WTC11 (cell line): ENCODE measurements at regions not wholly inside any gene's neighbourhood (a gene's known extent, or its start where the extent isn't known, plus 50 kb on each side); places are given as distances from the start of the nearest gene placed in this dataset.

Experiments used
- ATAC-seq: fragments of 200-7000 bp; cut with Tn5 transposase; 2 replicates; pipeline ENCODE4 v1.10.0; 2021; ENCODE audit warnings: mild to moderate bottlenecking, moderate library complexity
- CTCF ChIA-PET: fragments of 300-600 bp; sonication (Branson Sonifier 250); formaldehyde crosslinking; loops from one replicate; lab custom pipeline; 2021; ENCODE audit warnings: antibody characterized with exemption; lab: Charles Lee
- POLR2A ChIA-PET: fragments of 350-600 bp; sonication (Branson Sonifier 250); formaldehyde crosslinking; loops from one replicate; lab custom pipeline; 2021; ENCODE audit warnings: antibody characterized with exemption; lab: Charles Lee
- DNase-seq: peaks from one replicate; pipeline ENCODE4 v3.0.0; 2021; ENCODE audit warnings: low spot score
- H3K27ac Mint-ChIP-seq: 2 replicates; pipeline ENCODE4 v1.8.0; 2021; ENCODE audit warnings: mixed read lengths
- H3K27me3 Mint-ChIP-seq: 2 replicates; pipeline ENCODE4 v1.8.0; 2021; ENCODE audit warnings: low read depth, mild to moderate bottlenecking, moderate library complexity, mixed read lengths
- H3K36me3 Mint-ChIP-seq: 2 replicates; pipeline ENCODE4 v1.8.0; 2021; ENCODE audit warnings: mixed read lengths
- H3K4me1 Mint-ChIP-seq: 2 replicates; pipeline ENCODE4 v1.8.0; 2022; ENCODE audit warnings: mixed read lengths
- H3K4me3 Mint-ChIP-seq: 2 replicates; pipeline ENCODE4 v1.8.0; 2021; ENCODE audit warnings: mild to moderate bottlenecking, moderate library complexity, mixed read lengths
- H3K9me3 Mint-ChIP-seq: 2 replicates; pipeline ENCODE4 v1.8.0; 2021; ENCODE audit warnings: mixed read lengths
- ARID4B ChIP-seq: sonication (generic); formaldehyde crosslinking; IDR thresholded peaks from 2 replicates; pipeline ENCODE4 v1.8.0; 2023; ENCODE audit warnings: missing genetic modification reagents, mild to moderate bottlenecking, borderline replicate concordance
- CTCF ChIP-seq: fragments of 200-600 bp; IDR thresholded peaks from 2 replicates; pipeline ENCODE4 v1.8.0; 2022; ENCODE audit warnings: antibody characterized with exemption
- EMX1 ChIP-seq: fragments of 250-450 bp; sonication (Bioruptor Pico); IDR thresholded peaks from 2 replicates; pipeline ENCODE4 v1.8.0; 2021; ENCODE audit warnings: mild to moderate bottlenecking
- ESRRA ChIP-seq: sonication (generic); formaldehyde crosslinking; IDR thresholded peaks from 2 replicates; pipeline ENCODE4 v1.8.1; 2022; ENCODE audit warnings: mild to moderate bottlenecking, missing genetic modification reagents, borderline replicate concordance
- FOXJ3 ChIP-seq: sonication (generic); formaldehyde crosslinking; IDR thresholded peaks from 2 replicates; pipeline ENCODE4 v1.9.0; 2021; ENCODE audit warnings: missing genetic modification reagents, mild to moderate bottlenecking, borderline replicate concordance
- GABPB1 ChIP-seq: sonication (generic); formaldehyde crosslinking; IDR thresholded peaks from 2 replicates; pipeline ENCODE4 v1.8.1; 2023; ENCODE audit warnings: mild to moderate bottlenecking, missing genetic modification reagents
- HMGXB4 ChIP-seq: sonication (generic); formaldehyde crosslinking; IDR thresholded peaks from 2 replicates; pipeline ENCODE4 v1.8.1; 2023; ENCODE audit warnings: mild to moderate bottlenecking, moderate library complexity, missing genetic modification reagents
- IRF2 ChIP-seq: sonication (generic); formaldehyde crosslinking; IDR thresholded peaks from 2 replicates; pipeline ENCODE4 v1.8.0; 2022; ENCODE audit warnings: low read depth, missing genetic modification reagents, borderline replicate concordance
- MAX ChIP-seq: sonication (generic); formaldehyde crosslinking; IDR thresholded peaks from 2 replicates; pipeline ENCODE4 v1.8.0; 2022; ENCODE audit warnings: mild to moderate bottlenecking, missing genetic modification reagents
- MLX ChIP-seq: sonication (generic); formaldehyde crosslinking; IDR thresholded peaks from 2 replicates; pipeline ENCODE4 v1.8.1; 2023; ENCODE audit warnings: mild to moderate bottlenecking, missing genetic modification reagents, moderate library complexity
- MYBL2 ChIP-seq: sonication (generic); formaldehyde crosslinking; IDR thresholded peaks from 2 replicates; pipeline ENCODE4 v1.8.1; 2023; ENCODE audit warnings: mild to moderate bottlenecking, moderate library complexity, missing genetic modification reagents
- RELA ChIP-seq: sonication (generic); formaldehyde crosslinking; IDR thresholded peaks from 2 replicates; pipeline ENCODE4 v1.8.1; 2022; ENCODE audit warnings: missing genetic modification reagents, mild to moderate bottlenecking, borderline replicate concordance
- SP1 ChIP-seq: sonication (generic); formaldehyde crosslinking; conservative IDR thresholded peaks from 2 replicates; pipeline ENCODE4 v1.8.1; 2022; ENCODE audit warnings: missing genetic modification reagents
- TEAD4 ChIP-seq: sonication (generic); formaldehyde crosslinking; IDR thresholded peaks from 2 replicates; pipeline ENCODE4 v1.8.0; 2022; ENCODE audit warnings: mild to moderate bottlenecking, missing genetic modification reagents
- USF2 ChIP-seq: sonication (generic); formaldehyde crosslinking; IDR thresholded peaks from 2 replicates; pipeline ENCODE4 v1.8.1; 2023; ENCODE audit warnings: mild to moderate bottlenecking, missing genetic modification reagents, moderate library complexity
- ZNF281 ChIP-seq: sonication (generic); formaldehyde crosslinking; IDR thresholded peaks from 2 replicates; pipeline ENCODE4 v1.8.0; 2023; ENCODE audit warnings: mild to moderate bottlenecking, missing genetic modification reagents
- ZNF396 ChIP-seq: fragments of 250-450 bp; sonication (Bioruptor Pico); IDR thresholded peaks from 2 replicates; pipeline ENCODE4 v1.8.0; 2021; ENCODE audit warnings: mild to moderate bottlenecking, moderate library complexity, borderline replicate concordance
- ZSCAN18 ChIP-seq: fragments of 250-450 bp; sonication (Bioruptor Pico); IDR thresholded peaks from 2 replicates; pipeline ENCODE4 v2.1.2; 2022; ENCODE audit warnings: mild to moderate bottlenecking, moderate library complexity

GRCh38 chr13:110789871-110790270, 76.4 kb downstream of the ING1 start (continued):
- TF ChIP-seq USF2 (no peak), ESRRA (CRISPR knock-in tag) (no peak), ZNF396 (CRISPR knock-in tag) (no peak), HMGXB4 (CRISPR knock-in tag) (no peak), FOXJ3 (CRISPR knock-in tag) (no peak), ZSCAN18 (no peak), RELA (CRISPR knock-in tag) (no peak)

GRCh38 chr13:110790371-110790770, 76.9 kb downstream of the ING1 start:
- ChIA-PET CTCF (no interaction called here), POLR2A (no interaction called here)
- H3K9me3 Mint-ChIP-seq: peaks cover 27% of the 10 kb centered on the region
- no peak overlapping the region for H3K4me3 Mint-ChIP-seq
- peaks cover 9% of the 10 kb centered on the region for H3K4me1 Mint-ChIP-seq
- no peak for DNase-seq
- no peak for TF ChIP-seq ARID4B (CRISPR knock-in tag)
- H3K36me3 Mint-ChIP-seq: no peaks in the 10 kb centered on the region
- H3K27me3 Mint-ChIP-seq: no peaks in the 10 kb centered on the region; the same call in 1 of the 2 replicates
- no peak for ATAC-seq
- H3K27ac Mint-ChIP-seq: no peak overlapping the region

- ChIA-PET POLR2A (no interaction called here), CTCF (no interaction called here)
- Mint-ChIP-seq H3K4me1 (peaks cover 25% of the 10 kb centered on the region), H3K36me3 (no peaks in the 10 kb centered on the region), H3K4me3 (no peak overlapping the region), H3K9me3 (peaks cover 21% of the 10 kb centered on the region), H3K27me3 (peaks cover 10% of the 10 kb centered on the region), H3K27ac (no peak overlapping the region)
- ATAC-seq (no peak), DNase-seq (no peak)
- TF ChIP-seq MAX: no peak
- no peak for TF ChIP-seq MLX
- no peak for TF ChIP-seq ZNF281 (CRISPR knock-in tag)
- no peak for TF ChIP-seq GABPB1 (CRISPR knock-in tag)
- TF ChIP-seq USF2: no peak
- no peak for TF ChIP-seq EMX1 (CRISPR knock-in tag)
- no peak for TF ChIP-seq MYBL2 (CRISPR knock-in tag)
- TF ChIP-seq TEAD4 (CRISPR knock-in tag): no peak
- TF ChIP-seq CTCF: no peak
- no peak for TF ChIP-seq SP1 (CRISPR knock-in tag)
- TF ChIP-seq ZNF396 (CRISPR knock-in tag): no peak
- TF ChIP-seq IRF2 (CRISPR knock-in tag): no peak
Observed at GRCh38 chr13:110794209-110794608, 80.7 kb downstream of the ING1 start.
